Lower leg skin (tissue), 4 donors: ENCODE measurements at regions not wholly inside any gene's neighbourhood (a gene's known extent, or its start where the extent isn't known, plus 50 kb on each side); places are given as distances from the start of the nearest gene placed in this dataset.

Experiments used
- DNase-seq, 2 donors: peaks; one replicate each; pipeline ENCODE4 v3.0.0-alpha.2; 2019; ENCODE audit warnings: low spot score in 2 of 2
- H3K4me3 ChIP-seq: fragments of 200-600 bp; sonication (generic); 2 replicates; pipeline ENCODE4 v1.5.1; 2017; ENCODE audit warnings: mild to moderate bottlenecking, low read depth; ENCODE audit not compliant: poor library complexity, severe bottlenecking
- POLR2A ChIP-seq, 2 donors: fragments of 450-650 bp; IDR thresholded peaks; one replicate each; pipeline ENCODE4 v1.6.1; 2016 to 2017; ENCODE audit warnings: antibody characterized with exemption in 2 of 2, mild to moderate bottlenecking in 1 of 2, moderate library complexity in 1 of 2
- WGBS, 2 donors: methylation state at CpG; one replicate each; pipeline ENCODE4 v1.1.5; 2018; 5-methylcytosine and 5-hydroxymethylcytosine counted together
- intact Hi-C: fragments of 100-400 bp; cut with DNase I; formaldehyde crosslinking; loops from one replicate; pipeline ENCODE4 v1.15.0; 2023; ENCODE audit warnings: low total_unique reads
- TF ChIP-seq, protein P1 (sequence below), 3 donors: fragments of 450-650 bp; IDR thresholded peaks; one replicate each; pipeline ENCODE4 v1.5.1; 2016; ENCODE audit warnings: antibody characterized with exemption in 3 of 3, mild to moderate bottlenecking in 3 of 3, moderate library complexity in 2 of 3

DNA sequence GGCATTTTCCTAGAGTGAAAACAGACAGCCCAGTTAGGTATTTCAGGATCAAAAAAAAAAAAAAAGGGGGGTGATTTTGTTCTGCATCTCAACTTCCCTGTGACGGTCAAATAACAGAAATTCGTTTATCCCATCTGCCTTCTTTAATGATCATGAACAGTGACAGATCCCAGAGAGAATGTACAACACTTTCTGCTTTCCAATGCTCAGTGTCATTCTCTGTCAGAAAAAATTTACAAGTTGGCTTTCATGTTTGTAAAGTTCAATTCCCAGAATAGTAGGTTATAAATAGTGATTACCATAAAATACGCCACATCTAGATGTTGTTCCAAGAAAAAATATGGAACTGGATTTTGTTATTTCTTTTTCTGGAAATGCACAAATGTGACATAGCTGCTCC is 1013.2 kb upstream of the PHF14 start:
- H3K4me3 ChIP-seq, result no peak overlapping the region
- intact Hi-C loops, result no loop called here
- TF ChIP-seq, protein P1, sequence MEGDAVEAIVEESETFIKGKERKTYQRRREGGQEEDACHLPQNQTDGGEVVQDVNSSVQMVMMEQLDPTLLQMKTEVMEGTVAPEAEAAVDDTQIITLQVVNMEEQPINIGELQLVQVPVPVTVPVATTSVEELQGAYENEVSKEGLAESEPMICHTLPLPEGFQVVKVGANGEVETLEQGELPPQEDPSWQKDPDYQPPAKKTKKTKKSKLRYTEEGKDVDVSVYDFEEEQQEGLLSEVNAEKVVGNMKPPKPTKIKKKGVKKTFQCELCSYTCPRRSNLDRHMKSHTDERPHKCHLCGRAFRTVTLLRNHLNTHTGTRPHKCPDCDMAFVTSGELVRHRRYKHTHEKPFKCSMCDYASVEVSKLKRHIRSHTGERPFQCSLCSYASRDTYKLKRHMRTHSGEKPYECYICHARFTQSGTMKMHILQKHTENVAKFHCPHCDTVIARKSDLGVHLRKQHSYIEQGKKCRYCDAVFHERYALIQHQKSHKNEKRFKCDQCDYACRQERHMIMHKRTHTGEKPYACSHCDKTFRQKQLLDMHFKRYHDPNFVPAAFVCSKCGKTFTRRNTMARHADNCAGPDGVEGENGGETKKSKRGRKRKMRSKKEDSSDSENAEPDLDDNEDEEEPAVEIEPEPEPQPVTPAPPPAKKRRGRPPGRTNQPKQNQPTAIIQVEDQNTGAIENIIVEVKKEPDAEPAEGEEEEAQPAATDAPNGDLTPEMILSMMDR (IDR thresholded peaks at IDR 0.05), result no peak
- TF ChIP-seq POLR2A (IDR thresholded peaks at IDR 0.05), result no peak
- no peak for DNase-seq
- WGBS, 2 donors, result 29 to 30% methylated on average over 3 of the region's 3 CpGs

DNA sequence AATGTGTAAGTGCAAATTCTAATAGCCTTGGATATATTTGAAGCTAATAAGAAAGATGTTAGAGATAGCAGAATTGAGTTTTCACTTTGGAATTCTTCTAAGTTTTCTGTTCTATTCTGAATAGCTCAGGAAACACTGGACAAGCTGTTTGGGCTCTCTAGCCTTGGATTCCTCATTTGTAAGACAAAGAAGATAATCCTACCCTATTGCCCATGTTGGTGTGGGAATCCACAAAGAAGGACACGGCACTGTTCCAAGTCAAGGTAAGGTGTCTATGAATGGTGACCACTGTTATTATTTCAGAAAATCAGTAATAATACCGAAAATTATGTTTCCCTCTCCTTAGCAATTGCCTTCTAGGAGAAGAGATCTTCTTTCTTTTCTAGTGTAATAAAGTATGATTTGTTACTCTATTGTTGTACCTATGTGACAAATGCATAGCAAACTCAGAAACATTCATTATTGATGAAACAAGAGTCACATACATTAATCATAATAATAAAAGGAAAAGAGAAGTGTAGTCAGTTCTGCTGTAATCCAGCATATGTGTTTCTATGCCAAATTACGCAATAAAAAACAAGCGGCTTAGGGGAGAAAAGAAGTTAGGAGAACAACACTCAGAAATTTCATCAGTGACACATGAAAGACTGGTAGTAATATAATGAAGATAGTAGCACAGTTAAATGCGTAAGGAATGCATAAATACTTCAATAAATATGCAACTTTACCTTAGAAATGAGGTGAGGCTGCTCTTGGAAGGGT is 1012.3 kb upstream of the PHF14 start:
- 77 to 81% methylated on average over 5 of the region's 5 CpGs for WGBS, 2 donors
- intact Hi-C loops, result no loop called here
- DNase-seq, result no peak
- TF ChIP-seq, protein P1 (IDR thresholded peaks at IDR 0.05), result no peak
- TF ChIP-seq POLR2A (IDR thresholded peaks at IDR 0.05), result no peak
- no peak overlapping the region for H3K4me3 ChIP-seq

DNA sequence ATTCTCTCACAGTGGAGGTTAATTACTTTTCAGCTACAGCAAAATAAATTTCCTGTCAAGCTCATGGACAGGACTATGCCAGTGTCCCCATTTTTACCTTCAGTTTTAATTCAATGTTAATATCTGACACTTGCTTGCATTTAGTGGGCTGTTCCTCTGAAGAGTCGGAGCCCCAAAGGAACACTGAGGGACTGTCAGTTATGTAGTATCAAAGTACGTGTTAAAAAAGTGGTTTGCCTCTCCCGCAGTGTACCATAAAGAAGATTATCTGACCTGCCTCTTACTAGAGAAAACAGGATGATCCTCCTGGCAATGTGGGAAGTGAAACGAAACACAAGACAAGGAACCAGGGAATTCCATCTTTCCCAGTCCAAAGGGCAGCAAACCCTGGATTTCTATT is 1010.9 kb upstream of the PHF14 start:
- no peak for DNase-seq
- no peak overlapping the region for H3K4me3 ChIP-seq
- WGBS, 2 donors, result 69 to 81% methylated on average over 4 of the region's 4 CpGs
- intact Hi-C loops, result no loop called here
- TF ChIP-seq, protein P1 (IDR thresholded peaks at IDR 0.05), result no peak
- no peak for TF ChIP-seq POLR2A (IDR thresholded peaks at IDR 0.05)

DNA sequence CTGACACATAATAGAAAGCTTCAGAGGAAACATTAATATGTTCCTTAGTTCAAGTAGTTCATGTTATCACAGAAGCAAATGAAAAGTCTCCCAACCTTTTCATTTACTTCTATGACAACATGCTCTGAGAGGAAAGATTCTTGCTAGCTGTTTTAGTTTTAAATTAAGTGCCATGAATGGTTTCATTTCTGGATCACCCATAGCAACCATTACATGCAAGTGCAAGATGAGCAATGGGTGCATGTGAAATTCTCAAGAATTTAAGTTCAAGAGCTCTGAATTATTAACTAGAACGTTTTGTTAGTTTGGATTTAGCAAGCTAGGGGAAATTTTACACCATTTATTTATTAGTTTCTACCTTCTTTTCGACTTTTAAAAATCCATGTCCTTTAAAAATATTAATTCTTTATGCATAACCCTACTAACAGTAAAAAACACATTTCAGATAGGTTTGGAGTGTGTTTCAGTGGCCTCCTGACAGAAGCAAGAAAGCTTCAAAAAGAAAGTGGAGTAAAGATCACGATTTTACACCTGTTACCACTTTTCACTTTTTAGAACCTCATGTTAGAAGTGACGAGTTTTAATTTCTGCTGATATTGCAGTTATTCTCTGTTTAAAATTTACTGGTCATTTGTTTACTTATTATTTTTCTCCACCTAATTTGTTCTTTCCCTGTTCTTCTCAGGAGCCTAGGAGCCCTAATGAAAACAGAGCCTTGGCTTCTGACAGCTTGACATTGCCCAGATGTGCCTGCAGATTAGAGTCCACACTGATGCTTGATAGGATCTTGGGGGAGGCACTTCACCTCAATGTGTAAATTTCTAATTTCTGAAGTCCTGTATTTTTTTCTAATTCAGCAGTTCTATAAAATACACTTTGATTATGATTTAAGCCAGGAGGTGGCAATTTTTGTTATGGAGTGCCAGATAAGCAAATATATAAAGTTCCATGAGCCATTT is 995.3 kb upstream of the PHF14 start:
- intact Hi-C loops, result no loop called here
- WGBS, 2 donors, result 64 to 65% methylated on average over 4 of the region's 4 CpGs
- no peak for TF ChIP-seq POLR2A (IDR thresholded peaks at IDR 0.05)
- TF ChIP-seq, protein P1 (IDR thresholded peaks at IDR 0.05), result no peak
- H3K4me3 ChIP-seq, result no peak overlapping the region
- no peak for DNase-seq

DNA sequence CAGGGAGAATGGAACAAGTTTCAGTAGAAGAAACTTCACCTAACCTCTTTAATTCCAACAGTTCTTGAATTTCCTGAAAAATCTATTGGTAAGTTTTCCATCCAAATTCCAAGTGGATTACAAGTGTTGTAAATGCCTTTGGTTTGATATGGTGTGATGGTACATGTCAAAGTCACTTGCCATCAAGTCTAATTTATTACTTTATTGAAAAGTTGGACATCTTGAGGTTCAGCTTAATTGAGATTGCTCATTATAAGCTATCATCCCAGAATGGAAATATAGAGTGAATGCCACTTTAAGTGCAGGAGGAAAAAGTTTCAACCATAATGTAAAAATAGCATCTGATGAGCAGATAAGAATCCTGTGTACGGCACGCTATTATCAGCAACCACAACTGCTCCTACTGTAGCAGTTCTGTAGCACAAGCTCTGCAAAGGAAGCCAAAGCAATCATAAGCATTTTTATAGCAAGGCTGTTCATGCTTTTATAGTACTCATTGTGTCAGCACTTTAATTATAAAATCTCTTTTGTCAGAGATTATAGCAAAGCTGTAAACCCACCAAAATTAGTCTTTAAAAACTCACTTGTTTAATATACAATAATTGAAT is 991.8 kb upstream of the PHF14 start:
- no peak for DNase-seq
- TF ChIP-seq, protein P1 (IDR thresholded peaks at IDR 0.05), result no peak
- no peak for TF ChIP-seq POLR2A (IDR thresholded peaks at IDR 0.05)
- intact Hi-C loops, result no loop called here
- no peak overlapping the region for H3K4me3 ChIP-seq
- 21 to 25% methylated on average over 2 of the region's 2 CpGs for WGBS, 2 donors
